Cardiac muscle cell (in vitro differentiated cells and primary cell): ENCODE measurements at regions not wholly inside any gene's neighbourhood (a gene's known extent, or its start where the extent isn't known, plus 50 kb on each side); places are given as distances from the start of the nearest gene placed in this dataset.

ENCODE experiments used
- DNase-seq, 2 donors: peaks; one replicate each; pipeline versions ENCODE4 v3.0.0 to v3.0.0-alpha.2; 2010 to 2017; ENCODE audit warnings: low read depth in 1 of 2, low spot score in 1 of 2
- H3K27ac ChIP-seq: fragments of 200-600 bp; sonication (generic); 2 replicates; pipeline ENCODE4 v1.5.1; 2016
- H3K27me3 ChIP-seq: fragments of 200-600 bp; sonication (generic); 2 replicates; pipeline ENCODE4 v1.6.0; 2016; ENCODE audit warnings: control low read depth
- H3K36me3 ChIP-seq: fragments of 200-600 bp; sonication (generic); 2 replicates; pipeline ENCODE4 v1.5.1; 2016; ENCODE audit warnings: control low read depth
- H3K4me1 ChIP-seq: fragments of 200-600 bp; sonication (generic); 2 replicates; pipeline ENCODE4 v1.8.1; 2017; ENCODE audit warnings: low read depth, mild to moderate bottlenecking, mixed run types
- H3K4me3 ChIP-seq: fragments of 200-600 bp; sonication (generic); 2 replicates; pipeline ENCODE4 v1.5.1; 2016; ENCODE audit warnings: mild to moderate bottlenecking
- H3K9me3 ChIP-seq: fragments of 200-600 bp; sonication (generic); 2 replicates; pipeline ENCODE4 v1.5.1; 2017; ENCODE audit warnings: low read depth, mild to moderate bottlenecking, control low read depth
- CTCF ChIP-seq: IDR thresholded peaks from 2 replicates; pipeline ENCODE4 v1.5.1; 2012; ENCODE audit warnings: low read depth, mild to moderate bottlenecking, low read length

DNA sequence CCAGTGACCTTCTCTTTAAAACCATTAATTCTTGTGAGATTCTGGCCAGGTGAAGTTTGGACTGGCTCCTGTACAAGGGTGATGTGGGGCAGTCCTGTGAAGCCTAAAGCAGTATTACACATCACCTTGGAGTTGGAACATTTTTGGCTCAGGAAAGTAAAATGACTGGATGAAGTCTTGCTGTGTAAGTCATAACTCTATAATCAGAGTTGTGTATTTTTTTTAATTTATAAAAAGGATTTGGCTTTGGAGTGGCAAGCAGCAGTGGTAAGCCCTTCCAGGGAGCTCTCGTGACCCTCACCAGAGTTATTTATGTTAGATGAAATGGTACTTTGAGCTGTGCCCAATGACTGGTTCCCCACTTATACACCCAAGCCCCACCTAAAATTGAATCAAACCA is 331.2 kb upstream of the DCBLD2 start:
- Histone ChIP-seq H3K4me1 (no peaks in the 10 kb centered on the region), H3K27me3 (no peaks in the 10 kb centered on the region), H3K27ac (no peak overlapping the region), H3K4me3 (no peak overlapping the region), H3K9me3 (no peaks in the 10 kb centered on the region), H3K36me3 (no peaks in the 10 kb centered on the region)
- no peak for TF ChIP-seq CTCF
- no peak for DNase-seq

DNA sequence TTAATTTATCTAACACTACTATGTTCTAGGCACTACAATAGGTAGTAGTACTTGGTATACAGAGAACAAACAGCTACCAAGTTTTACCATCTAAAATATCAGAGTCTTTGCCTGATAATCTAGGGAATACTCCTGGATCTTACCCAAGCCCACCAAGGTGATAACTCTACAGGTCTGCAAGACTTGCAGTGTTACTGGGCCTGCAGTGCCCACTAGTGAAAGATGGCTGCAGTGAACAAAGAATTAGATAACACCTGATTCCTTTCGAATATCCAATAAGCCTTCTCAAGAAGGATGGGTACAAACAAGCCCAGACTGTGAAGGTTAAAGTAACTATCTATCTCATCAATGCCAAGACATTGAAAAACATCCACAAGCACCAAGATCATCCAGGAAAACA is 317.0 kb upstream of the DCBLD2 start:
- TF ChIP-seq CTCF = no peak
- Histone ChIP-seq H3K4me1 (no peaks in the 10 kb centered on the region), H3K36me3 (no peaks in the 10 kb centered on the region), H3K4me3 (no peak overlapping the region), H3K27me3 (no peaks in the 10 kb centered on the region), H3K27ac (no peak overlapping the region), H3K9me3 (no peaks in the 10 kb centered on the region)
- no peak for DNase-seq

- TF ChIP-seq CTCF = no peak
- Histone ChIP-seq H3K36me3 (no peaks in the 10 kb centered on the region), H3K4me1 (no peaks in the 10 kb centered on the region), H3K27me3 (no peaks in the 10 kb centered on the region), H3K4me3 (no peak overlapping the region), H3K27ac (no peak overlapping the region), H3K9me3 (no peaks in the 10 kb centered on the region)
- DNase-seq = no peak
Measured at GRCh38 chr3:99212969-99213368, 311.5 kb upstream of the DCBLD2 start.

GRCh38 chr3:99211309-99211708 is 309.8 kb upstream of the DCBLD2 start:
- no peak for TF ChIP-seq CTCF
- no peaks in the 10 kb centered on the region for H3K27me3 ChIP-seq
- DNase-seq = no peak
- no peak overlapping the region for H3K27ac ChIP-seq
- H3K9me3 ChIP-seq = no peaks in the 10 kb centered on the region
- H3K4me3 ChIP-seq = no peak overlapping the region
- H3K36me3 ChIP-seq = no peaks in the 10 kb centered on the region
- no peaks in the 10 kb centered on the region for H3K4me1 ChIP-seq

DNA sequence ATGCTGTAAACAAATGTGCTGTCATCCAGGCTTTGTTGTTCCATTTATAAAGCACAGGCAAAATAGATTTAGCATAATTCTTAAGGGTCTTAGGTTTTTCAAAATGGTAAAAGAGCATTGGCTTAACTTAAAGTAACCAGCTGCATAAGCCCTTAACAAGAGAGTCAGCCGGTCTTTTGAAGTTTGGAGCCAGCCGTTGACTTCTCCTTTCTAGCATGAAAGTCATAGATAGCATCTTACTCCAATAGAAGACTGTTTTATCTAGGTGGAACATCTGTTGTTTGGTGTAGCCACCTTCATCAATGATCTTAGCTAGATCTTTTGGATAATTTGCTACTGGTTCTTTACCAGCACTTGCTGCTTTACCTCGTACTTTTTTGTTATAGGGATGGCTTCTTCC is 297.5 kb upstream of the DCBLD2 start:
- no peak for TF ChIP-seq CTCF

DNA sequence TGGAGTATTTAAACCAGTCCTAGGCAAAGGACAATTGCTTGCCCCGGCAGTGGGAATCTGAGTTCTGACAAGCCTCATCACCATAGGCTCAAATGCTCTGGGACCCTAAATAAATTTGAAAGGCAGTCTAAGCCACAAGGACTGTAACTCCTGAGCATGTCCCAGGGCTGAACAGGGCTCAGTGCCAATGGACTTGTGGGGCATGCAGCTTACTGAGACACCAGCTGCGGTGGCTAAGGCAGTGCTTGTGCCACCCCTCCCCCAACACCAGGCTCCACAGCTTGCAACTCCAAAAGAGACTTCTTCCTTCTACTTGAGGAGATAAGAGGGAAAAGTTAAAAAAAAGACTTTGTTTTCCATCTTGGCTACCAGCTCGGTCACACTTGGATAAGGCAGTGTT is 289.7 kb upstream of the DCBLD2 start:
- TF ChIP-seq CTCF = no peak
- no peaks in the 10 kb centered on the region for H3K36me3 ChIP-seq

More for the DNA sequence above, 297.5 kb upstream of the DCBLD2 start:
- Histone ChIP-seq H3K27me3 (no peaks in the 10 kb centered on the region), H3K4me3 (no peak overlapping the region), H3K9me3 (no peaks in the 10 kb centered on the region), H3K27ac (no peak overlapping the region), H3K36me3 (no peaks in the 10 kb centered on the region), H3K4me1 (no peaks in the 10 kb centered on the region)
- DNase-seq = no peak

More for the DNA sequence above, 289.7 kb upstream of the DCBLD2 start:
- Histone ChIP-seq H3K27ac (no peak overlapping the region), H3K27me3 (no peaks in the 10 kb centered on the region), H3K4me3 (no peak overlapping the region), H3K4me1 (no peaks in the 10 kb centered on the region), H3K9me3 (no peaks in the 10 kb centered on the region)
- no peak for DNase-seq
